Endothelial cell of umbilical vein (primary cell): ENCODE measurements at regions not wholly inside any gene's neighbourhood (a gene's known extent, or its start where the extent isn't known, plus 50 kb on each side); places are given as distances from the start of the nearest gene placed in this dataset.

Experiments used
- BruUV-seq: library from RNA; stranded (reverse); fragments of 400-500 nt; replicated peaks from 2 replicates; lab custom pipeline; 2021; lab: Mats Ljungman, UMichigan
- CTCF ChIA-PET: fragments of 300-600, 350-600 bp; sonication (Branson Sonifier 250); formaldehyde crosslinking; loops from one replicate; lab custom pipeline; 2021; ENCODE audit warnings: antibody characterized with exemption, inconsistent platforms; lab: Charles Lee
- POLR2A ChIA-PET: fragments of 300-600, 350-600 bp; sonication (Branson Sonifier 250); formaldehyde crosslinking; loops from one replicate; lab custom pipeline; 2021; ENCODE audit warnings: antibody characterized with exemption, inconsistent platforms; lab: Charles Lee
- DNase-seq: peaks from one replicate; pipeline ENCODE4 v3.0.0-alpha.2; 2011; ENCODE audit warnings: low read depth, low spot score
- FAIRE-seq: peaks from 2 replicates; lab custom pipeline; 2011; peaks lifted over from hg19 to GRCh38; lab: Jason Lieb, UNC
- H2AFZ ChIP-seq: 2 replicates; pipeline ENCODE4 v1.6.0; 2012; ENCODE audit warnings: low read depth, low read length, control low read depth, inconsistent platforms
- H3K27ac ChIP-seq: 2 replicates; pipeline ENCODE4 v1.5.1; 2011; ENCODE audit warnings: low read depth, mild to moderate bottlenecking, control low read depth, low read length, moderate library complexity; ENCODE audit not compliant: insufficient read depth
- H3K27me3 ChIP-seq, 2 experiments: 2 replicates each; pipeline versions ENCODE4 v1.6.0 to v1.6.1; 2011; ENCODE audit warnings: low read length in 2 of 2, mixed read lengths in 1 of 2; ENCODE audit not compliant: control insufficient read depth in 2 of 2, insufficient read depth in 2 of 2
- H3K36me3 ChIP-seq, 2 experiments: 2 replicates in 1 of 2; 3 replicates in 1 of 2; pipeline ENCODE4 v1.5.1; 2011; ENCODE audit warnings: low read length in 2 of 2, mild to moderate bottlenecking in 1 of 2, moderate library complexity in 1 of 2; ENCODE audit not compliant: control insufficient read depth in 2 of 2, insufficient read depth in 2 of 2; ENCODE audit errors: extremely low read depth in 1 of 2
- H3K4me1 ChIP-seq: 3 replicates; pipeline ENCODE4 v1.5.1; 2011; ENCODE audit warnings: mild to moderate bottlenecking, low read length; ENCODE audit not compliant: control insufficient read depth, insufficient read depth; ENCODE audit errors: extremely low read depth
- H3K4me2 ChIP-seq: 2 replicates; pipeline ENCODE4 v1.6.1; 2011; ENCODE audit warnings: low read length, control low read depth, mixed read lengths; ENCODE audit not compliant: insufficient read depth
- H3K4me3 ChIP-seq, 3 experiments: fragments of 200-600 bp in 1 of 3; sonication (generic), shearing (Covaris generic) in 1 of 3; replicated peaks in 1 of 3; 2 replicates each; pipeline ENCODE4 v1.5.1; 2011 to 2016; ENCODE audit warnings: control low read depth in 3 of 3, low read length in 3 of 3, mild to moderate bottlenecking in 2 of 3, inconsistent platforms in 1 of 3, low read depth in 1 of 3, moderate library complexity in 1 of 3; ENCODE audit not compliant: insufficient read depth in 1 of 3
- H3K79me2 ChIP-seq: 2 replicates; pipeline ENCODE4 v1.6.0; 2012; ENCODE audit warnings: low read length, inconsistent platforms; ENCODE audit not compliant: control insufficient read depth, insufficient read depth
- H3K9ac ChIP-seq: replicated peaks from 2 replicates; pipeline ENCODE3; 2011; ENCODE audit warnings: low read length, control low read depth; ENCODE audit not compliant: insufficient read depth; ENCODE audit errors: extremely low read depth
- H3K9me1 ChIP-seq: replicated peaks from 3 replicates; pipeline ENCODE4 v1.6.0; 2011; ENCODE audit warnings: mild to moderate bottlenecking, low read length; ENCODE audit not compliant: control insufficient read depth, insufficient read depth; ENCODE audit errors: extremely low read depth
- H3K9me3 ChIP-seq: replicated peaks from 2 replicates; pipeline ENCODE4 v1.5.1; 2012; ENCODE audit warnings: low read length, inconsistent platforms; ENCODE audit not compliant: control insufficient read depth, insufficient read depth
- H4K20me1 ChIP-seq: replicated peaks from 2 replicates; pipeline ENCODE3; 2011; ENCODE audit warnings: mild to moderate bottlenecking, low read length; ENCODE audit not compliant: control insufficient read depth, insufficient read depth; ENCODE audit errors: extremely low read depth
- CTCF ChIP-seq, 2 donors: IDR thresholded peaks; 1 replicate in 1 of 2; 2 replicates in 1 of 2; pipeline ENCODE4 v1.5.1; 2011; ENCODE audit warnings: low read length in 2 of 2, mild to moderate bottlenecking in 2 of 2, moderate library complexity in 2 of 2, control low read depth in 1 of 2, inconsistent platforms in 1 of 2, low read depth in 1 of 2; ENCODE audit not compliant: insufficient read depth in 1 of 2; ENCODE audit errors: extremely low read depth in 1 of 2
- EZH2 ChIP-seq: IDR thresholded peaks from 2 replicates; pipeline ENCODE4 v1.6.1; 2012; ENCODE audit warnings: borderline replicate concordance, low read depth, mild to moderate bottlenecking, moderate library complexity, low read length, inconsistent platforms; ENCODE audit not compliant: severe bottlenecking
- GATA2 ChIP-seq: IDR thresholded peaks from 2 replicates; pipeline ENCODE4 v1.7.0; 2011; ENCODE audit warnings: low read depth, mild to moderate bottlenecking, moderate library complexity, mixed read lengths, low read length; ENCODE audit not compliant: insufficient read length, insufficient read depth
- JUN ChIP-seq: IDR thresholded peaks from 2 replicates; pipeline ENCODE4 v1.6.1; 2011; ENCODE audit warnings: borderline replicate concordance, low read depth; ENCODE audit not compliant: insufficient read length, insufficient read depth
- MYC ChIP-seq: IDR thresholded peaks from one replicate; pipeline ENCODE4 v1.6.1; 2011; ENCODE audit warnings: mild to moderate bottlenecking, low read depth, low read length
- POLR2A ChIP-seq: IDR thresholded peaks from 2 replicates; pipeline ENCODE4 v1.6.1; 2012; ENCODE audit warnings: low read depth, mild to moderate bottlenecking, control low read depth, low read length
- POLR2AphosphoS5 ChIP-seq: IDR thresholded peaks from 2 replicates; pipeline ENCODE4 v1.6.1; 2012; ENCODE audit warnings: low read depth, mild to moderate bottlenecking, control low read depth, low read length, moderate library complexity; ENCODE audit not compliant: insufficient read depth
- dilution Hi-C: fragments of 300-500 bp; cut with MboI; formaldehyde crosslinking; loops from one replicate; pipeline ENCODE4 v1.15.0; 2019; ENCODE audit warnings: low sequenced_read_pairs; ENCODE audit not compliant: extremely low pct_ligation_motif_present
- intact Hi-C: fragments of 100-400 bp; cut with micrococcal nuclease; formaldehyde crosslinking; loops from one replicate; pipeline ENCODE4 v1.10.0; 2022
- TF ChIP-seq, protein P1 (sequence below): IDR thresholded peaks from 2 replicates; pipeline ENCODE4 v1.6.1; 2011; ENCODE audit not compliant: insufficient read depth, insufficient read length

GRCh38 chr16:74024953-74025352 is 271.7 kb upstream of the PSMD7 start:
- dilution Hi-C loops = no loop called here
- H2AFZ ChIP-seq = no peak overlapping the region
- H3K9me3 ChIP-seq = no peaks in the 10 kb centered on the region
- H3K79me2 ChIP-seq = no peaks in the 10 kb centered on the region
- H3K4me3 ChIP-seq = no peak overlapping the region
- no peaks in the 10 kb centered on the region for H4K20me1 ChIP-seq
- no peak overlapping the region for H3K27ac ChIP-seq
- DNase-seq = no peak
- TF ChIP-seq POLR2A = no peak
- no peak for TF ChIP-seq POLR2AphosphoS5
- H3K36me3 ChIP-seq = no peaks in the 10 kb centered on the region
- BruUV-seq = no TSS peak
- H3K9me1 ChIP-seq = no peaks in the 10 kb centered on the region
- H3K4me1 ChIP-seq = no peaks in the 10 kb centered on the region
- H3K4me2 ChIP-seq = no peak overlapping the region
- no peaks in the 10 kb centered on the region for H3K27me3 ChIP-seq
- ChIA-PET POLR2A (no interaction called here), CTCF (interaction anchor here (0.8 kb wide), 1 partner anchor 16 kb away, joined by 3 read pairs; no protein-coding TSS in a partner anchor)
- intact Hi-C loops = no loop called here
- no peak overlapping the region for H3K9ac ChIP-seq
- FAIRE-seq = no peak

- no peak for DNase-seq
- no peaks in the 10 kb centered on the region for H3K9me1 ChIP-seq
- FAIRE-seq = no peak
- H3K79me2 ChIP-seq = no peaks in the 10 kb centered on the region
- no peak overlapping the region for H3K9ac ChIP-seq
- TF ChIP-seq EZH2 (no peak), POLR2AphosphoS5 (no peak), CTCF (IDR thresholded peaks at IDR 0.05; ENCODE audit: extremely low read depth in 1 of 2, insufficient read depth in 1 of 2, low read depth in 1 of 2, low read length in 2 of 2) (no peak), GATA2 (no peak), MYC (no peak), JUN (no peak)
- TF ChIP-seq, protein P1, sequence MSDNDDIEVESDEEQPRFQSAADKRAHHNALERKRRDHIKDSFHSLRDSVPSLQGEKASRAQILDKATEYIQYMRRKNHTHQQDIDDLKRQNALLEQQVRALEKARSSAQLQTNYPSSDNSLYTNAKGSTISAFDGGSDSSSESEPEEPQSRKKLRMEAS = no peak
- H3K36me3 ChIP-seq = no peaks in the 10 kb centered on the region
- H3K27ac ChIP-seq = no peak overlapping the region
- no peaks in the 10 kb centered on the region for H3K27me3 ChIP-seq
- no peak overlapping the region for H3K4me3 ChIP-seq
- BruUV-seq = no TSS peak
- no peaks in the 10 kb centered on the region for H3K4me1 ChIP-seq
- dilution Hi-C loops (no loop called here), intact Hi-C loops (no loop called here)
- ChIA-PET POLR2A (no interaction called here), CTCF (no interaction called here)
- H4K20me1 ChIP-seq = no peaks in the 10 kb centered on the region
- H3K4me2 ChIP-seq = no peak overlapping the region
- H2AFZ ChIP-seq = no peak overlapping the region
- no peaks in the 10 kb centered on the region for H3K9me3 ChIP-seq
Observed at GRCh38 chr16:74020095-74020670, 276.4 kb upstream of the PSMD7 start.
